Astrocyte (in vitro differentiated cells and primary cell): ENCODE measurements at regions not wholly inside any gene's neighbourhood (a gene's known extent, or its start where the extent isn't known, plus 50 kb on each side); places are given as distances from the start of the nearest gene placed in this dataset.
A peak's percentile ranks its signal among the peaks of the same experiment; 100 is the strongest.

Experiments
- DNase-seq: peaks from one replicate; pipeline ENCODE4 v3.0.0-alpha.2; 2010; ENCODE audit warnings: low read depth
- FAIRE-seq: peaks from 2 replicates; lab custom pipeline; 2011; peaks lifted over from hg19 to GRCh38; lab: Jason Lieb, UNC
- H2AFZ ChIP-seq: 2 replicates; pipeline ENCODE4 v1.6.0; 2012; ENCODE audit warnings: low read depth, low read length, inconsistent platforms
- H3K27ac ChIP-seq: 2 replicates; pipeline ENCODE4 v1.5.1; 2011; ENCODE audit warnings: low read depth, low read length, inconsistent platforms
- H3K27me3 ChIP-seq: 2 replicates; pipeline ENCODE4 v1.6.0; 2011; ENCODE audit warnings: low read length, inconsistent platforms; ENCODE audit not compliant: insufficient read depth
- H3K36me3 ChIP-seq: 2 replicates; pipeline ENCODE4 v1.5.1; 2011; ENCODE audit warnings: low read length, inconsistent platforms; ENCODE audit not compliant: insufficient read depth
- H3K4me1 ChIP-seq: 2 replicates; pipeline ENCODE4 v1.5.1; 2011; ENCODE audit warnings: low read length, inconsistent platforms; ENCODE audit not compliant: insufficient read depth
- H3K4me2 ChIP-seq: 2 replicates; pipeline ENCODE4 v1.6.0; 2012; ENCODE audit warnings: low read length, inconsistent platforms
- H3K4me3 ChIP-seq: 2 replicates; pipeline ENCODE4 v1.5.1; 2011; ENCODE audit warnings: low read depth, mild to moderate bottlenecking, low read length, inconsistent platforms; ENCODE audit not compliant: insufficient read depth
- H3K79me2 ChIP-seq: 2 replicates; pipeline ENCODE4 v1.6.0; 2012; ENCODE audit warnings: mild to moderate bottlenecking, low read length, inconsistent platforms; ENCODE audit not compliant: insufficient read depth
- H3K9ac ChIP-seq: 2 replicates; pipeline ENCODE4 v1.6.0; 2012; ENCODE audit warnings: mild to moderate bottlenecking, low read length, inconsistent platforms
- H3K9me3 ChIP-seq: 2 replicates; pipeline ENCODE4 v1.5.1; 2012; ENCODE audit warnings: low read depth, mild to moderate bottlenecking, low read length, inconsistent platforms; ENCODE audit not compliant: insufficient read depth
- H4K20me1 ChIP-seq: 2 replicates; pipeline ENCODE4 v1.6.0; 2012; ENCODE audit warnings: low read length, inconsistent platforms; ENCODE audit not compliant: insufficient read depth
- H3K27ac Mint-ChIP-seq: one replicate; pipeline ENCODE4 v1.8.0; 2021; ENCODE audit warnings: mild to moderate bottlenecking, mixed read lengths; ENCODE audit not compliant: unreplicated experiment
- H3K27me3 Mint-ChIP-seq: one replicate; pipeline ENCODE4 v1.8.0; 2021; ENCODE audit warnings: low read depth, mixed read lengths; ENCODE audit not compliant: unreplicated experiment
- H3K36me3 Mint-ChIP-seq: one replicate; pipeline ENCODE4 v1.8.0; 2021; ENCODE audit warnings: low read depth, mixed read lengths; ENCODE audit not compliant: unreplicated experiment
- H3K4me1 Mint-ChIP-seq: one replicate; pipeline ENCODE4 v1.8.0; 2021; ENCODE audit warnings: low read depth, mixed read lengths; ENCODE audit not compliant: unreplicated experiment
- H3K4me3 Mint-ChIP-seq: one replicate; pipeline ENCODE4 v1.8.0; 2021; ENCODE audit warnings: mild to moderate bottlenecking, moderate library complexity, mixed read lengths; ENCODE audit not compliant: unreplicated experiment
- H3K9me3 Mint-ChIP-seq: one replicate; pipeline ENCODE4 v1.8.0; 2021; ENCODE audit warnings: mild to moderate bottlenecking, mixed read lengths; ENCODE audit not compliant: unreplicated experiment
- EZH2 ChIP-seq: IDR thresholded peaks from 2 replicates; pipeline ENCODE4 v1.6.1; 2012; ENCODE audit warnings: mild to moderate bottlenecking, low read length, inconsistent platforms; ENCODE audit not compliant: insufficient read depth
- TF ChIP-seq, protein P1 (sequence below): IDR thresholded peaks from 2 replicates; pipeline ENCODE4 v1.5.1; 2011; ENCODE audit warnings: low read depth, mild to moderate bottlenecking, inconsistent platforms, low read length, moderate library complexity; ENCODE audit not compliant: insufficient read depth

DNA sequence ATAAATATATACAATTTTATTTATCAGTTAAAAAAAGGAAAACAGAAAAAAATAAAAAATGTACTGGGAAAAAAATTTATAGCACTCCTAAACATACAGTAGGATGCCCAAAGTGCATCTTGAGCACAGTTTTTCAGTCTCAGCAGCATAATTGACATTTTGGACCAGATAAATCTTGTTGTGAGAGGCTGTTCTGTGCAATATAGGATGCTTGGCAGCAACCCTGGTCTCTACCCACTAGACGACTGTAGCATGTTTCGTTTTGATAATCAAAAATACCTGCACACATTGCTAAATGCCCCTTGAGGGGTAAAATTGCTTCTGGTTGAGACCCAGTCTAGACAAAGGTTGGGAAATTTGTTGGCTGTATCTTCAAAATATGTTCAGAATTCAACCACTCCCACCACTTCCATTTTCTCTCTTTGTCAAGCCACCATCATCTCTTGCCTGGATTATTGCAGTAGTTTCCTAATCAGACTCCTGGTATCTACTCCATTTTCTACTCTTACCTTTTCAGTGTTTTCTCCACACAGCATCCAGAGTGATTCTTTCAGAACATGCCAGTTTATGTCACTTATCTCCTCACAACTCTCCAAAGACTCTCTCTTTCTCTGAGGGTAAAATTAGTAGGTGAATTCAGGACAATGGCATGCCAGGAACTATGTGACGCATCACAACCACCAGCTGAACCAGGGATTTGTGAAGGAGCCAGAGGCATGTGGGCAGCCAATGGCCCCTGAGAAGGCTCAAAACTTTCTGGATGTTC, 91.4 kb downstream of the GPR85 start:
- H3K4me3 Mint-ChIP-seq = peak overlapping the region; percentile 51
- peaks cover 15% of the 10 kb centered on the region for H3K4me1 Mint-ChIP-seq
- peaks cover 15% of the 10 kb centered on the region for H3K4me1 ChIP-seq
- TF ChIP-seq, protein P1, sequence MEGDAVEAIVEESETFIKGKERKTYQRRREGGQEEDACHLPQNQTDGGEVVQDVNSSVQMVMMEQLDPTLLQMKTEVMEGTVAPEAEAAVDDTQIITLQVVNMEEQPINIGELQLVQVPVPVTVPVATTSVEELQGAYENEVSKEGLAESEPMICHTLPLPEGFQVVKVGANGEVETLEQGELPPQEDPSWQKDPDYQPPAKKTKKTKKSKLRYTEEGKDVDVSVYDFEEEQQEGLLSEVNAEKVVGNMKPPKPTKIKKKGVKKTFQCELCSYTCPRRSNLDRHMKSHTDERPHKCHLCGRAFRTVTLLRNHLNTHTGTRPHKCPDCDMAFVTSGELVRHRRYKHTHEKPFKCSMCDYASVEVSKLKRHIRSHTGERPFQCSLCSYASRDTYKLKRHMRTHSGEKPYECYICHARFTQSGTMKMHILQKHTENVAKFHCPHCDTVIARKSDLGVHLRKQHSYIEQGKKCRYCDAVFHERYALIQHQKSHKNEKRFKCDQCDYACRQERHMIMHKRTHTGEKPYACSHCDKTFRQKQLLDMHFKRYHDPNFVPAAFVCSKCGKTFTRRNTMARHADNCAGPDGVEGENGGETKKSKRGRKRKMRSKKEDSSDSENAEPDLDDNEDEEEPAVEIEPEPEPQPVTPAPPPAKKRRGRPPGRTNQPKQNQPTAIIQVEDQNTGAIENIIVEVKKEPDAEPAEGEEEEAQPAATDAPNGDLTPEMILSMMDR = no peak
- TF ChIP-seq EZH2 = no peak
- H3K9me3 Mint-ChIP-seq = no peaks in the 10 kb centered on the region
- peak overlapping the region; percentile 97 for H3K27ac Mint-ChIP-seq
- peak overlapping the region; percentile 68 for H3K9ac ChIP-seq
- H3K4me2 ChIP-seq = peak overlapping the region; percentile 78
- peak overlapping the region; percentile 19 for H3K4me3 ChIP-seq
- H3K27me3 Mint-ChIP-seq = peaks cover 2% of the 10 kb centered on the region
- H3K79me2 ChIP-seq = peaks cover 8% of the 10 kb centered on the region
- FAIRE-seq = peak; percentile 97
- peak overlapping the region; percentile 11 for H2AFZ ChIP-seq
- H3K27me3 ChIP-seq = no peaks in the 10 kb centered on the region
- H3K9me3 ChIP-seq = no peaks in the 10 kb centered on the region
- H3K36me3 ChIP-seq = no peaks in the 10 kb centered on the region
- peak overlapping the region; percentile 91 for H3K27ac ChIP-seq
- H4K20me1 ChIP-seq = no peaks in the 10 kb centered on the region
- no peaks in the 10 kb centered on the region for H3K36me3 Mint-ChIP-seq
- DNase-seq = peak; percentile 90

- no peak overlapping the region for H2AFZ ChIP-seq
- H3K36me3 ChIP-seq = no peaks in the 10 kb centered on the region
- H3K9me3 ChIP-seq = no peaks in the 10 kb centered on the region
- no peaks in the 10 kb centered on the region for H4K20me1 ChIP-seq
- peaks cover 8% of the 10 kb centered on the region for H3K79me2 ChIP-seq
- Mint-ChIP-seq H3K36me3 (no peaks in the 10 kb centered on the region), H3K27ac (peak overlapping the region; percentile 16), H3K4me1 (peaks cover 16% of the 10 kb centered on the region), H3K4me3 (no peak overlapping the region), H3K9me3 (no peaks in the 10 kb centered on the region), H3K27me3 (peaks cover under 1% of the 10 kb centered on the region)
- H3K27ac ChIP-seq = peak overlapping the region; percentile 91
- H3K4me3 ChIP-seq = no peak overlapping the region
- TF ChIP-seq, protein P1 = no peak
- no peak for TF ChIP-seq EZH2
- peak overlapping the region; percentile 38 for H3K4me2 ChIP-seq
- H3K9ac ChIP-seq = no peak overlapping the region
- peaks cover 15% of the 10 kb centered on the region for H3K4me1 ChIP-seq
- peak; percentile 92 for DNase-seq
- FAIRE-seq = peak; percentile 83
- H3K27me3 ChIP-seq = no peaks in the 10 kb centered on the region
Observed at GRCh38 chr7:112994656-112995055, 92.0 kb downstream of the GPR85 start.

DNA sequence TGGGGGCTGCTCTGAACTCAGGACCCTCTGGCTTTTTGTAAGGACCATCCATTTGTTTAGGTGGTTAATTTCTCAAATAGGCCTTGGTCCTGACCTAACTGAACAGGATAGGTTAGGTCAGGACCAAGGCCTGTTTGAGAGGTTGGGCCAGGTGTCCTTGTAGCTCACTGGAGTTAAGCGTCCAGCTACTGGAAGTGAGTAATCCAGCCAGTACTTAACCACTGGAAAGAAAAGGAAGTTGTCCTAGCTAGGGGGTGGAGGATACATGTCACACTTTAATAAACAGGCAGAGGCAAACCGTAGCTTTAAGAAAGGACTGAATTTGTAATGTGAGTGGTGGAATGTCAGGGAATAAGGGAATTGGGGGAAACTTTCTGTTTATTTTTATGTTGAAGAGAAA, 96.0 kb downstream of the GPR85 start:
- Histone ChIP-seq H3K9ac (no peak overlapping the region), H3K4me2 (peak overlapping the region; percentile 24), H3K4me3 (no peak overlapping the region), H3K27ac (no peak overlapping the region), H3K27me3 (no peaks in the 10 kb centered on the region), H3K4me1 (peaks cover 21% of the 10 kb centered on the region), H3K79me2 (peaks cover 8% of the 10 kb centered on the region), H3K36me3 (no peaks in the 10 kb centered on the region), H2AFZ (no peak overlapping the region), H3K9me3 (no peaks in the 10 kb centered on the region), H4K20me1 (no peaks in the 10 kb centered on the region)
- TF ChIP-seq EZH2 = no peak
- TF ChIP-seq, protein P1 = no peak
- Mint-ChIP-seq H3K4me1 (peaks cover 27% of the 10 kb centered on the region), H3K9me3 (no peaks in the 10 kb centered on the region), H3K27ac (no peak overlapping the region), H3K27me3 (no peaks in the 10 kb centered on the region), H3K4me3 (no peak overlapping the region), H3K36me3 (no peaks in the 10 kb centered on the region)
- peak; percentile 43 for FAIRE-seq
- peak; percentile 66 for DNase-seq
